ENCODE measurements at regions not wholly inside any gene's neighbourhood (a gene's known extent, or its start where the extent isn't known, plus 50 kb on each side); places are given as distances from the start of the nearest gene placed in this dataset.

DNA sequence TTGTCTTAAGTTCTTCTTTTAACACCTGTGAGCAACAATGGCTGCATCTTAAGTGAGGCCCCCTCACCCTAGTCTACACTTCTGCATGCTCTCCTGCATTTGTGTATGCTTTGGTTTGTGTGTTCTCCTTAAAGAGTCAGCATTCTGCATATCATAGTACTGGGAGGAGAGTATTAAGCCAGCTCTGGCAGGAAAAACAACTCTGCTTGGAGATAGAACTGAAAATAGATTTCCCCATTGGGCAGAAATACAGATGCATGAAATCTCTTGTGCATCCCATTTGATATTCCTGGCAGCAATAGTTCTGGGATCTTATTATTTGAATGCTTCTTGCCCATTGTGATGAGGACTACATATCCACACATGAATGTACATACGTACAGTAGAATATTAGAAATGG, 70.6 kb upstream of the PRICKLE1 start:
- no peak for DNase-seq

DNA sequence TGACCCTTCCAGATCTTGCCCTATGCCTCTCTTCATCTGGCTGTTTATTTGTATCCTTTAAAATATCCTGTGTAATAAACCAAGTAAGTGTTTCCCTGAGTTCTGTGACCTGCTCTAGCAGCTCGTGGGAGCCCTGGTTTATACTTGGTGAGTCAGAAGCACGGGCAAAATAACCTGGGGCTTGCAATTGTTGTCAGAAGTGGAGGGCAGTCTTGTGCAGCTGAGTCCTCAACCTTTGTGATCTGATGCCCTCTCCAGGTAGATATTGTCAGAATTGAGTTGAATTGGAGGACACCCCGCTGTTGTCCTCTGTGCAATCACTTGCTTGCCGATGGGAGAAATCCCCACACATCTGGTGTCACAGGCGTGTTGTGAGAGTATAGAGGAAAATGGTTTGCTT, 62.5 kb upstream of the PRICKLE1 start:
- no peak for DNase-seq

DNA sequence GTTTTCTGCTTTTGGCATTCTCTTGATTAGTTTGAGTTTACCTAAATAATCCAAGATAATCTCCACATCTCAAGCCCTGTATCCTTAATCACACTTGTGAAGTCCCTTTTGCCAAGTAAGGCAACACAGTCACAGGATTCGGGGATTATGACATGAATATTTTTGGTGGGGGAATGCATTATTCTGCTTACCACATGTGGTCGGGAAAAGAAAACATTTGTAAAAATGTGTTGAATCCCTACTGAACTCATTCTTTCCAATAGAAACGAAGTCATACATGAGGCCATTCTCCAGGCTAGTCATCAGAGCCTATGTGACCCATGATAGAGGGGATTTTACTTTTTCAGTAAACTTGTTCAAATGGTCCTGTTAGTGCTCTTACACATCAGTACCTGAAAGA, 58.5 kb upstream of the PRICKLE1 start:
- no peak for DNase-seq

DNA sequence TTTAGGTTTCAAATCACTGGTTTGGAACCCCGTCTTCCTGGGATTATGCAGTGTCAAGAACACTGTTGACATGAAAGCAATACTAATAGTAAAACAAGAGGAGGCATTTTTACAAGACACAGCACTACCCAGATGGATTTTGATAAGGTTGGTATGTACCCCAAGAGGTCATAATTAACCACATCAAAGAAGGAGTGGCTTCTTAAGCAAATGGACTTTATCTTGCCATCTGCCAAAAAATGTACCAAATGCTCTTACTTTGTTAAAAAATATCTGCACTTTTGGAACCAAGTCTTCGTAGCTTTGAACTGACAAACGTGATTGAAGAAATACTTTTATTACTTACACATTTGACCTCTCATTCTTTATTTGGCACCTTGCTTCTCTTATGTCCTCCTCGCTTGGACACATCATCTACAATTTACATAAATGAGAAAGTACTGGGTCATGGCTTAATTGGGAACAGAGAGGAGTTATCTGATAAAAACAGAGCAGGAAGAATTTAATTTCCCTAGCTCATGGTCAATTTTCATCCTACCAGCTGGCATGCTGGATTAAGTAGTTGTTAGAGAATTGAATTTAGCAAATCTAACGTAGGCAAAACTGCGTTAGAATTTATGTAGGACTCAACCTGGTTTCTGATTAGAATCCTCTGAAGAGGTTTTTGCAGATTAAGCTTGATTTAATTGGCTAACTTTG, 54.5 kb upstream of the PRICKLE1 start:
- no peak for DNase-seq

DNA sequence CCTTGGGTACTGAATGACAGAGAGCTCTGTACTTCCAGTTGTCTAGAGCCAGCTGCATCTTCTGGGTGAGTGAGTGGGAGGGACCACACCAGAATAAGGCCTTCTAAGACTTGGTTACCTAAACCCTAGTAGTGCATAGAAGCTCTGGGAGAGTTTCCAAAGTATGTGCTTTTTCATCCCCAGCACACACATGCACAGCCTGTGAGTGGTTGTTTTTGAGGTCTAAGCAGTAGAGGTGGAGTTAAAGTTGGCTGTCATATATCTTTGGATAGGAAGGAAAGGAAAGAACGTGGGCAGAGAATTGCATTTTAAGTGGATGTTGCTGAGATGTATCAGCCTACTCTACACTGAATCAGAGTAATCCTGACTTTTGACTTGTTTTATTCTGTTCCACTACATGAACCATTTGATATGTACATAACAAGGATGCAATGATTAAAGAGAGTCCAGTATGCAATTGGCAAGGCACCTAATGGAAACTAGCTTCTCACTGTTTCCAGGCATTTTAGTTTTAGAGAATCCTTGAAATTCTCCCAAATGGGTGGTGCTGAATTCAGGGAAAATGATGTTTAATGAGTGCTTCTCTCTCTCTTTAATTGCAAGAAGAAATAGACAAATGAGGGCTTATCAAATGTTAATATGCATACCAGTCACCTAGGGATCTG, 51.8 kb upstream of the PRICKLE1 start:
- no peak for DNase-seq

DNA sequence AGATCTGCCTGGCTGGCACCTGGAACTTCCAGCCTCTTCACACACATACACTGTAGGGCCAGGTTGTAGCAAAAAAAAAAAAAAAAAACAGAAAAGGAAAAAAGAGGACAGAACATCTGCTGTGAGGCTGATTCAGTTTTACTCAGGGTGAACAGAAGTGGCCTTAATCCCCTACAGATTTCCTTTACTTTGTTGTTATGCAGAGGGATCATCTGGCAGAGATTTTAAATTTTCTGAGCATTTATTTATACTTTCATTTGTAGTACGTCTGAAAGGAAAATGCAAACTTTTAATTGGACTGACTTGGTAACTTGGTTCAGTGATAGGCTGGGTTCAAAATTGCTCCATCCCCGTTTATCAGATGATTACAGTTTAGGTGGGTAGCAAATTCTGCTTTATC, 50.8 kb upstream of the PRICKLE1 start:
- peak; percentile 66 for DNase-seq

DNA sequence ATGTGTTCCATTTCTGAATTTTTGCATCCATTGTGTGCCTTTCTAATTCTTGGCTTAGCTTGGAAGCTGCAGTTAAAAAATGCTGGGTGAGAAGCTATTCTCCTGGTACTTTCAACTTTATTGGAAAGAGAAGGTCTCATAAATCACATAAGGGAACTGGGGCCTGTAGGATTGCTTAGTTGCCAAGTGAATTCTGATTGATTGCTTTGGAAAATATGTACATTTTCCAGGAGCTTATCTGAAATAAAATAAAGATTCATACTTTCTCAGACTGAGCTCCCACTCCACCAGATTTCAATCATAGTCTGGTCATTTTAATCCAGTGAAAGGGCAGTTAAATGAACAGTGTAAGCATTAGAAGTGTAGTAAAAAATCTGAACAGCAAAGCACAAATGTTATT, 50.0 kb upstream of the PRICKLE1 start:
- no peak for DNase-seq
